Astrocyte of the spinal cord (primary cell): ENCODE measurements at regions not wholly inside any gene's neighbourhood (a gene's known extent, or its start where the extent isn't known, plus 50 kb on each side); places are given as distances from the start of the nearest gene placed in this dataset.

ENCODE experiments used
- DNase-seq: peaks from one replicate; pipeline ENCODE4 v3.0.0; 2011; ENCODE audit warnings: low read depth, low spot score
- H3K4me3 ChIP-seq: 2 replicates; pipeline ENCODE4 v1.5.1; 2011; ENCODE audit warnings: low read depth, mild to moderate bottlenecking, low read length, moderate library complexity
- CTCF ChIP-seq: IDR thresholded peaks from 2 replicates; pipeline ENCODE4 v1.5.1; 2012; ENCODE audit warnings: low read depth, mild to moderate bottlenecking, low read length, inconsistent platforms
- in situ Hi-C: cut with HindIII; loops from 2 replicates; pipeline ENCODE4 v1.10.0; 2017; ENCODE audit warnings: low sequenced_read_pairs

GRCh38 chr10:55091691-55092328 lies 290.8 kb upstream of the PCDH15 start:
- in situ Hi-C loops = no loop called here
- DNase-seq = peak; percentile 2
- peak; percentile 64 for TF ChIP-seq CTCF
- no peak overlapping the region for H3K4me3 ChIP-seq

GRCh38 chr10:55078121-55078520 lies 277.1 kb upstream of the PCDH15 start:
- DNase-seq = no peak
- in situ Hi-C loops = no loop called here
- H3K4me3 ChIP-seq = no peak overlapping the region
- no peak for TF ChIP-seq CTCF

- DNase-seq = no peak
- TF ChIP-seq CTCF = no peak
- H3K4me3 ChIP-seq = no peak overlapping the region
- in situ Hi-C loops = no loop called here
These were observed 264.2 kb upstream of the PCDH15 start for GRCh38 chr10:55065185-55065584.

- H3K4me3 ChIP-seq = no peak overlapping the region
- in situ Hi-C loops = no loop called here
- no peak for DNase-seq
- TF ChIP-seq CTCF = no peak
These were observed 262.8 kb upstream of the PCDH15 start for GRCh38 chr10:55063811-55064210.

GRCh38 chr10:55062349-55062748 lies 261.3 kb upstream of the PCDH15 start:
- H3K4me3 ChIP-seq = no peak overlapping the region
- no peak for DNase-seq
- in situ Hi-C loops = no loop called here
- no peak for TF ChIP-seq CTCF

- in situ Hi-C loops = no loop called here
- no peak for TF ChIP-seq CTCF
- H3K4me3 ChIP-seq = no peak overlapping the region
- no peak for DNase-seq
These were observed 257.8 kb upstream of the PCDH15 start for GRCh38 chr10:55058800-55059199.
